ENCODE measurements at regions not wholly inside any gene's neighbourhood (a gene's known extent, or its start where the extent isn't known, plus 50 kb on each side); places are given as distances from the start of the nearest gene placed in this dataset.

GRCh38 chr3:163605915-163606314 is 1472.4 kb downstream of the SI start:
- no peak for TF ChIP-seq ESRRA (IDR thresholded peaks at IDR 0.05; ENCODE audit: borderline replicate concordance, low read length)
- no peak for TF ChIP-seq POLR2A (IDR thresholded peaks at IDR 0.05; ENCODE audit: low read length)
- TF ChIP-seq CTCF (IDR thresholded peaks at IDR 0.05), result no peak
- no peak for TF ChIP-seq NFE2L2 (conservative IDR thresholded peaks at IDR 0.05; ENCODE audit: low read length)
- TF ChIP-seq RARB (CRISPR knock-in tag; IDR thresholded peaks at IDR 0.05), result no peak
- TF ChIP-seq RCOR1 (IDR thresholded peaks at IDR 0.05; ENCODE audit: low read depth, low read length), result no peak
- TF ChIP-seq RAD21 (conservative IDR thresholded peaks at IDR 0.05 in 1 of 2, IDR thresholded peaks at IDR 0.05 in 1 of 2), result no peak
- no peak for TF ChIP-seq ZSCAN20 (CRISPR knock-in tag; IDR thresholded peaks at IDR 0.05)
- TF ChIP-seq MAX (IDR thresholded peaks at IDR 0.05), result no peak
- no peak for TF ChIP-seq CBX8 (IDR thresholded peaks at IDR 0.05)
- TF ChIP-seq EP300 (IDR thresholded peaks at IDR 0.05), result no peak

All from A549 (cell line).